Pancreas (tissue), 10 donors: ENCODE measurements at regions not wholly inside any gene's neighbourhood (a gene's known extent, or its start where the extent isn't known, plus 50 kb on each side); places are given as distances from the start of the nearest gene placed in this dataset.

Source experiments
- ATAC-seq, 4 donors: fragments of 200-7000 bp; cut with Tn5 transposase; one replicate each; pipeline versions ENCODE4 v1.8.0 to v1.9.1; 2020; ENCODE audit warnings: mild to moderate bottlenecking in 4 of 4, moderate library complexity in 4 of 4
- DNase-seq, 6 donors: peaks; one replicate each; pipeline ENCODE4 v3.0.0-alpha.2; 2020
- FAIRE-seq: peaks from 2 replicates; lab custom pipeline; 2012; peaks lifted over from hg19 to GRCh38; lab: Jason Lieb, UNC
- H3K27ac ChIP-seq, 4 donors: fragments of 200-600 bp; sonication (generic); 1 replicate in 3 of 4; 2 replicates in 1 of 4; pipeline versions ENCODE4 v1.5.0 to v1.8.0; 2020
- H3K27me3 ChIP-seq, 4 donors: fragments of 200-600 bp; one replicate each; pipeline ENCODE4 v1.8.0; 2021
- H3K36me3 ChIP-seq, 3 donors: fragments of 200-600 bp; sonication (generic) in 1 of 3; one replicate each; pipeline versions ENCODE4 v1.5.0 to v1.8.0; 2020 to 2021
- H3K4me1 ChIP-seq, 3 donors: fragments of 200-600 bp; one replicate each; pipeline ENCODE4 v1.8.0; 2021
- H3K4me3 ChIP-seq, 4 donors: fragments of 200-600 bp; sonication (generic) in 2 of 4; one replicate each; pipeline versions ENCODE4 v1.5.0 to v1.8.0; 2020 to 2021
- H3K9me3 ChIP-seq, 4 donors: fragments of 200-600 bp; one replicate each; pipeline ENCODE4 v1.8.0; 2021
- WGBS, 2 donors: extraction: QIAGEN DNeasy Blood & Tissue Kit; methylation state at CpG; one replicate each; pipeline ENCODE4 v1.1.7; 2013; 5-methylcytosine and 5-hydroxymethylcytosine counted together
- intact Hi-C, 3 donors: fragments of 100-400 bp; cut with DNase I; formaldehyde crosslinking; loops; one replicate each; pipeline versions ENCODE4 v1.11.1 to v1.14.2; 2022
- TF ChIP-seq, protein P1 (sequence below), 4 donors: fragments of 200-600 bp; sonication (generic) in 3 of 4; IDR thresholded peaks; one replicate each; pipeline versions ENCODE4 v1.5.0 to v1.8.0; 2021; ENCODE audit warnings: antibody characterized with exemption in 4 of 4
- donor health status: healthy with polysubstance abuse.
- donor health status: DM: no; HTN: no; CAD: no; lungs with moderate emphysema.
- donor health status: DM: no; HTN: no; CAD: no.
- donor health status: control.
- donor health status: control.
- donor health status: Bipolar disorder and iron deficiency.
- donor health status: DM: yes; HTN: yes; CAD: no.
- donor health status: DM: no; HTN: no; CAD: no.
- donor health status: DM: no; HTN: no; CAD: no.
- donor health status: DM: yes; HTN: yes; CAD: no.

DNA sequence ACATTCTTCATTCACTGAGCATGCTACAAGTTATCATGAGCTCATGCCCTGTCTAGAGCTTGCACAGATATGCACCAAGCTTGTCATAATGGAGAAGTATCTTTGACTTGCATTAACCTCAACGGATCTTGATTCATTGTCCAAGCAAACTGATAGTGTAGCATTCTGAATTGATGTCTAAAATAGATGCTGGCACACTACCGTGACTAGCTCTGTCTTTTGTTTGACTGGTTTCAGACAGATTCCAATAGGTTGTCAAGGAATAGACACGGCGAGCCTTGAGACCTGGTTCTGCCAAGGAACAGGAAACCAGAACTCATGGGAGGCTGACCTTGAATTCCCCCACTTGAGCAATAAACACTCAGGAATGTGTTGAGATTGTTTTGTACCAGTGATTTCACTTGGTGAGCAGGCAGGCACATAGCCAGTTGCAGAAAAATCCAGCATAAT is 1153.1 kb upstream of the GJE1 start:
- H3K9me3 ChIP-seq, result no peaks in the 10 kb centered on the region
- peak in 1 of 4 donors; percentile 30 for ATAC-seq
- no peaks in the 10 kb centered on the region for H3K4me1 ChIP-seq
- TF ChIP-seq, protein P1, sequence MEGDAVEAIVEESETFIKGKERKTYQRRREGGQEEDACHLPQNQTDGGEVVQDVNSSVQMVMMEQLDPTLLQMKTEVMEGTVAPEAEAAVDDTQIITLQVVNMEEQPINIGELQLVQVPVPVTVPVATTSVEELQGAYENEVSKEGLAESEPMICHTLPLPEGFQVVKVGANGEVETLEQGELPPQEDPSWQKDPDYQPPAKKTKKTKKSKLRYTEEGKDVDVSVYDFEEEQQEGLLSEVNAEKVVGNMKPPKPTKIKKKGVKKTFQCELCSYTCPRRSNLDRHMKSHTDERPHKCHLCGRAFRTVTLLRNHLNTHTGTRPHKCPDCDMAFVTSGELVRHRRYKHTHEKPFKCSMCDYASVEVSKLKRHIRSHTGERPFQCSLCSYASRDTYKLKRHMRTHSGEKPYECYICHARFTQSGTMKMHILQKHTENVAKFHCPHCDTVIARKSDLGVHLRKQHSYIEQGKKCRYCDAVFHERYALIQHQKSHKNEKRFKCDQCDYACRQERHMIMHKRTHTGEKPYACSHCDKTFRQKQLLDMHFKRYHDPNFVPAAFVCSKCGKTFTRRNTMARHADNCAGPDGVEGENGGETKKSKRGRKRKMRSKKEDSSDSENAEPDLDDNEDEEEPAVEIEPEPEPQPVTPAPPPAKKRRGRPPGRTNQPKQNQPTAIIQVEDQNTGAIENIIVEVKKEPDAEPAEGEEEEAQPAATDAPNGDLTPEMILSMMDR (IDR thresholded peaks at IDR 0.05), result no peak
- 29 to 44% methylated on average over 4 of the region's 4 CpGs for WGBS, 2 donors
- H3K36me3 ChIP-seq, result no peaks in the 10 kb centered on the region
- intact Hi-C loops, result no loop called here
- H3K27ac ChIP-seq, result no peak overlapping the region
- H3K4me3 ChIP-seq, result no peak overlapping the region
- FAIRE-seq, result no peak
- H3K27me3 ChIP-seq, result no peaks in the 10 kb centered on the region
- DNase-seq, result peak in 1 of 6 donors; percentile 7

DNA sequence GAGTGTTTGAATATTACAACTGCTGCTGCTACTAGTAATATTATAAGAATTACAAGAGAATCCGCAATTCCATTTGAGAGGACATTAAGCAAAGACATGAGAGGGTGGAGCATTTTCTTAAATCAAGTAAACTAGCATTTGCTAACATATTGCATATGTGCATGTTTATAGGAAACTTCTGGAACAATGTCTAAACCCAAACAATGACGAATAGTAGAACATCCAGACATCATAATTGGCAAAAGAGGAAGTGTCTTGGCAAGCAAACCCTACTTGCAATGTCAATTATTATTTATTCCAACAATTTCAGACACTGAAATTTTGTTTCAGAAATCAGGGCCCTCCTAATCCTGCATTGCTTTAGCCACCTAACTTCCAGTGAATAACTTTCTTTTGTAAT is 1155.3 kb upstream of the GJE1 start:
- Histone ChIP-seq H3K36me3 (no peaks in the 10 kb centered on the region), H3K4me3 (no peak overlapping the region), H3K9me3 (no peaks in the 10 kb centered on the region), H3K4me1 (no peaks in the 10 kb centered on the region), H3K27ac (no peak overlapping the region), H3K27me3 (no peaks in the 10 kb centered on the region)
- intact Hi-C loops, result no loop called here
- no peak for DNase-seq
- WGBS, 2 donors, result 58 to 59% methylated on average over 2 of the region's 2 CpGs
- TF ChIP-seq, protein P1 (IDR thresholded peaks at IDR 0.05), result no peak
- no peak for FAIRE-seq
- no peak for ATAC-seq

DNA sequence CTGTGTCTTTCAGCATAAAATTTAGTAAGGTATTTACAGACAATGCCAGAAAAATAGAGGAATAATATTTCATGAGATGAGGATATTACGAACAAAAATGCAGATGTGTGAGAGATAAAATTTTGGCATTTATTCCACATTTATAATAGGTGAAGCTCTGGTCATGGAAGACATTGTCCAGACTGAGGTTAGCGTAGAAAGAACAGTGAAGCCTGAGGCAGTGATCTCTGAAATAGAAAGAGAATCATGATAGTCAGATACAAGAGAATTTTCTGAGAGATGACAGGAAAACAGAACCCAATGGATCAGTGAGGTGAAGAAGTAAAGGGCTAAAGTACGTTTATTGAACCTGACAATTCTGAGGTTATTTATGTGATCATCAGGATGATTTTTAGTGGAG is 1155.9 kb upstream of the GJE1 start:
- DNase-seq, result no peak
- no peaks in the 10 kb centered on the region for H3K27me3 ChIP-seq
- 57 to 70% methylated on average over 3 of the region's 3 CpGs for WGBS, 2 donors
- H3K27ac ChIP-seq, result no peak overlapping the region
- no peak overlapping the region for H3K4me3 ChIP-seq
- intact Hi-C loops, result no loop called here
- H3K36me3 ChIP-seq, result no peaks in the 10 kb centered on the region
- H3K9me3 ChIP-seq, result no peaks in the 10 kb centered on the region
- no peak for ATAC-seq
- TF ChIP-seq, protein P1 (IDR thresholded peaks at IDR 0.05), result no peak
- no peak for FAIRE-seq
- no peaks in the 10 kb centered on the region for H3K4me1 ChIP-seq

DNA sequence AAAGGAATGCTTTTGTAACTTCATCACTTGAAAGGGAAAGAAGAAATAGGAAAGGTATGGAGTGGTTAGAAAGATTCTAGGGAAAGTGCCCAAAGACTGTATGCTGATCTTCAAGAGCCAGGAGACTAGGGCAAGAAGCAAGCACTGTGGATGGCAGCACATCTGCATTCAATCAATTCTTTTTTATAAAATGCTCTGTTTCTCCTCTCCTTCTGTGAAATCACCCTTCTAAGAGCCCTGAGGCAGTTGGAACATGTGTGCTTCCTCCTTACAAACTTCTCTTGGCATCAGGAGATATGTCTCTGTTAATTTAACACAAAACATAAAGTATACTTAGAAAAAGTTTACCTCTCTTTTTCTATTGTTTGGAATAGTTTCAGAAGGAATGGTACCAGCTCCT is 1162.2 kb upstream of the GJE1 start:
- FAIRE-seq (no peak), DNase-seq (no peak), ATAC-seq (no peak)
- Histone ChIP-seq H3K4me1 (no peaks in the 10 kb centered on the region), H3K27me3 (no peaks in the 10 kb centered on the region), H3K4me3 (no peak overlapping the region), H3K27ac (no peak overlapping the region), H3K36me3 (no peaks in the 10 kb centered on the region), H3K9me3 (no peaks in the 10 kb centered on the region)
- intact Hi-C loops, result no loop called here
- TF ChIP-seq, protein P1 (IDR thresholded peaks at IDR 0.05), result no peak

DNA sequence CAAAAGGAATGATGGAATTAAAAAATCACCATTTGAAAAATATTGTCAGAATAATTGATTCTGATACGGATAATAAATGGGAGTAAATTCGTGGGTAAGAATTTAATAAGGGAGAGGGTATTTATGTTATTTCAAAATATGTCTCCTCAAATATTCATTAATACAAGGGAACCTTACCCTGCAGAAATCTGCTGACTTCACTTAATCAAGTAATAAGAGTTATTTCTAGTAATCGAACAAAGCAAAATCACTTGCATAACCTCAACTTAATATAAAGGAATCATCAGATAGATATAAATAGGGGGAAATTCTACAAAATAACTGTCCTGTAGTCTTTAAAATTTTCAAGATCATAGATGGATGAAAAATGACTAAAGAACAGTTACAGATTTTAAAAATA is 1164.7 kb upstream of the GJE1 start:
- Histone ChIP-seq H3K4me3 (no peak overlapping the region), H3K27ac (no peak overlapping the region), H3K9me3 (no peaks in the 10 kb centered on the region), H3K4me1 (no peaks in the 10 kb centered on the region), H3K36me3 (no peaks in the 10 kb centered on the region), H3K27me3 (no peaks in the 10 kb centered on the region)
- 67 to 80% methylated on average over 3 of the region's 3 CpGs for WGBS, 2 donors
- TF ChIP-seq, protein P1 (IDR thresholded peaks at IDR 0.05), result no peak
- ATAC-seq (no peak), FAIRE-seq (no peak), DNase-seq (no peak)
- intact Hi-C loops, result no loop called here
